Activated CD8-positive, alpha-beta memory T cell treated with anti-CD3 and anti-CD28 coated beads, Interleukin-2, amount 50 U/mL, for 1 hour (primary cell): ENCODE measurements at regions not wholly inside any gene's neighbourhood (a gene's known extent, or its start where the extent isn't known, plus 50 kb on each side); places are given as distances from the start of the nearest gene placed in this dataset.
"Not testable (repeated sequence)": the region's sequence is repeated elsewhere in the genome, so short reads cannot be mapped to it uniquely, and the experiment has no call there.

Experiments used
- DNase-seq: peaks from one replicate; pipeline ENCODE4 v3.0.0-alpha.2; 2020; ENCODE audit errors: extremely low read depth

GRCh38 chr17:83191388-83192160 lies 112.2 kb downstream of the METRNL start:
- DNase-seq = no peak

DNA sequence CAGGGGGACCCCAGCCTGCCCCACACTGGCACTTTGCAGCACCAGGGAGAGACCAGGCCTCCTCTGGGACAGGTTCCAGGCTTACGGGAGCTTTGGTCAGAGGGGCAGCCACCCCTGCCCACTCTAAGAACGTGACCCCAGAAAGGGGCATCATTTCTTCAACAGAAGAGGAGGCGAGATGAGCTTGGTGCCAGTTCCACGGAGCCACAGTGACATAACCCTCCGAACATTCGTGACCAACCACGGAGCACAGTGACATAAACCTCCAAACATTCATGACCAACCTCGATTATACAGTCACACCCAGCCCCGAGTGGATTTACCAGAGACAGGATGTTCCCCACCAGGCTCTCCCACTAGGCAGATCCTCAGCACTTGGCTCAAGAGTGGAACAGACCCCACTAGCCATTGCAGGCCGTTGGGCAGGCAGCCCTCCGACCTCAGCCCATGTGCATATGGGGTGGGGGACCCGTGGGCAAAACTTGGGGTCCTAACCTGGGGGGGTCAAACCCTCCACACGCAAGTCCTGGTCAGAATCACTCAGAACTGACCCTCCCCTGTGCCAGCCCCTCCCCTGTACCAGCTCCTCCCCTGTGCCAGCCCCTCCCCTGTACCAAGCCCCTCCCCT lies 112.9 kb downstream of the METRNL start:
- no peak for DNase-seq

DNA sequence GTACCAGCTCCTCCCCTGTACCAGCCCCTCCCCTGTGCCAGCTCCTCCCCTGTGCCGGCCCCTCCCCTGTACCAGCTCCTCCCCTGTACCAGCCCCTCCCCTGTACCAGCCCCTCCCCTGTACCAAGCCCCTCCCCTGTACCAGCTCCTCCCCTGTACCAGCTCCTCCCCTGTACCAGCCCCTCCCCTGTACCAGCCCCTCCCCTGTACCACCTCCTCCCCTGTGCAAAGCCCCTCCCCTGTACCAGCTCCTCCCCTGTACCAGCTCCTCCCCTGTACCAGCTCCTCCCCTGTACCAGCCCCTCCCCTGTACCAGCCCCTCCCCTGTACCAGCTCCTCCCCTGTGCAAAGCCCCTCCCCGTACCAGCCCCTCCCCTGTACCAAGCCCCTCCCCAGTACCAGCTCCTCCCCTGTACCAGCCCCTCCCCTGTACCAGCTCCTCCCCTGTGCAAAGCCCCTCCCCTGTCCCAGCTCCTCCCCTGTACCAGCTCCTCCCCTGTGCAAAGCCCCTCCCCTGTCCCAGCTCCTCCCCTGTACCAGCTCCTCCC lies 113.5 kb downstream of the METRNL start:
- DNase-seq = not testable (repeated sequence)

DNA sequence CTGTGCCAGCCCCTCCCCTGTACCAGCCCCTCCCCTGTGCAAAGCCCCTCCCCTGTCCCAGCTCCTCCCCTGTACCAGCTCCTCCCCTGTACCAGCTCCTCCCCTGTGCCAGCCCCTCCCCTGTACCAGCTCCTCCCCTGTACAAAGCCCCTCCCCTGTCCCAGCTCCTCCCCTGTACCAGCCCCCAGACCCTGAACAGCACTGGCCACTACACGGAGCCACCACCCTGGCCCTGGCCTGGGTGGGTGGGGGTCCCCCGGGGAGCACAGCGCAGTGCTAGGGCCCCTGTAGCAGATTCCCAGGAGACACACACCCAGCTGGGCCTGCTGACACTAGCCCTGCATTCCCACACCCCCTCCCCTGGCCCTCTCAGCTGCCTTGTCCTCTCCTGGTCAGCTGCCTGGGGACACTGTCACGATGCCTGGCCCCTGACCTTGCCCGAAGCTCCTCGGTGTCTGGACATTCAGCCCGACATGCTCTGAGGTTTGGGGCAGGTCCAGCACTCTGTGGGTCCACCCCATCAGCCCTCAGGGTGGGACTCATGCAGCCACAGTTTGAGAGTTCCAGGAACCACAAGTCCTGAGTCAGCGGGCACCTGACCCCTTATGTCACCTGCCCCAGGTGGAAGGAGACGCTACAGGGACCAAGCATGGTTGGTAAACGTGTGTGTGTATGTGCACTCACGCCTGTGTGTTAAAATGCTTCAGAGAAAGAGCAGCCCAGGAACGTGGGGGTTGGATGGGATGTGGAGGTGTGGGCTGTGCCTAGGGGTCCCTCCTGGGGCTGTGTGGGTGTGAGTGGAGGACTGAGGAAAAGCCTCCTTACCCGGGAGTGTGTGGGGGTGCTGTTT lies 114.2 kb downstream of the METRNL start:
- no peak for DNase-seq

DNA sequence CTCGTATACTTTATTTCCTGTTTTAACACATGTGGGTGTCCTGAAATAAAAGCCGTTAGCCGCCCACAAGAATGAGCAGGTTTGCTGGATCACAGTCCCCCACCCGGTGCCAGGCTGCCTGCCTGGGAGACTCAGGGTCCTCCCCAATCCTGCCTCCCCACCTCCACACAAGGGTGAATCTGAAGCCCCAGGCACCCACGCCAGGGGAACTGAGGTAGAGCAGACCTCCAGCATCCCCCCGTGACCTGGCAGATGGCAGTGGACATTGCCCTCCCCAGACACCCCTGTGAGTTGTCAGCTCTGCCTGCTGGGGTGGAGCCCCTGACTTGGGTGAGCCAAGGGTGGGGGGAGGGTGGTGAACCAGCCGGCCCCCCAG lies 114.8 kb downstream of the METRNL start:
- no peak for DNase-seq

DNA sequence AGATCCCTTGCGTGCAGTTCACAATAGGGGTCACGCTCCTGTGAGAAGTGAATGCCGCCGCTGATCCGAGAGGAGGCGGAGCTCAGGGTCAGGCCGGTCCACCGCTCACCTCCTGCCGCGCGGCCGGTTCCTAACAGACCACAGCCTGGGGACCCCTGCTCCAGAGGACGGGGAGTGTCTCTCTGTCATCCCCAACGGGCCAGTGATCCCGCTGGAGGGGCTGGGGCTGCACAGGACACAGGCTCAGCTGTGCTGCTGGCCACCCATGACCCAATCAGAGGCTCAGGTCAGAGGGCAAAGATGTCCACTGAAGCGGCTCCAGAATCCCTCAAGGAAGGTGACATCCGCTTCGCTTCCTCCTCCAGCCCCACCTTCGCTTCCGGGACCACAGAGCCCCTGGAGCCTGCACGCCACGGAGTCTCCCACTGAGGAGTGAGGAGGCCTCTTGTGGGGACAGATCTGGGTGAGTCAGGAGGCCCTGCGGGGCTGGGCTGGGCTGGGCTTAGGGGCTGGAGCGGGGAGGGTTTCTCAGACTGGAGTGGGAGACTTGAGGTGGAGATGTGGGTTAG lies 115.4 kb downstream of the METRNL start:
- DNase-seq = no peak

DNA sequence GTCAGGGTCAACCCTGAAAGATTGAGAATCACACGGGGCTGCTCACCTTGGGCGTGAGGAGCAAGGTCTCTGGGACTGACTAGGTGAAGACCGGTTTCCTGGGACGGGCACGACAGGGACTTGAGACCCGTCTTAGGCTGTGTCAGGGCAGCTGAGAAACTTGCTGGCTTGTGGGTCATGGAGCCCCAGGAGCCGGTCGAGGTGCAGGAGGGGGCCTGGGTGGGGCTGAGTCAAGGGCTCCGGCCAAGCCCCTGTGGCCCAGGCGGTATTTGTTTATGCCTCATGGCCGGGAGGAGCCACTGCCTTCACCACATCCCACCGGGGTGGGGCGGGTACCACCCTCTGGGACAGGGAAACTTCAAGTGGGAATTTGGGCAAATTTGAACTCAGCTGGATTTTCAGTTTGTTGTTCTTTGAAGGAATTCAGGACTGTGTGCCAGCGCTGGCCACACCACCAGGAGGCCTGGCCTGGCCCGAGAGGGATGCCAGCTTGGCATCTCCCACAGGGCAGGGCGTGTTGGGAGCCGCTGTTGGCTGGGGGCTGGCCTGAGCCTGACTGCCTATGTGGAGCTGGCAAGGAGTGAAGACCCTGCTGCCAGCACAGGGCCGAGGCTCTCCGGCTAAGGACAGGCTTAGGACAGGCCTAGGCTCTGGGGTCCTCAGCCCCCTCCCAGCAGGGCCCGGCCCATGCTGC lies 116.1 kb downstream of the METRNL start:
- no peak for DNase-seq

DNA sequence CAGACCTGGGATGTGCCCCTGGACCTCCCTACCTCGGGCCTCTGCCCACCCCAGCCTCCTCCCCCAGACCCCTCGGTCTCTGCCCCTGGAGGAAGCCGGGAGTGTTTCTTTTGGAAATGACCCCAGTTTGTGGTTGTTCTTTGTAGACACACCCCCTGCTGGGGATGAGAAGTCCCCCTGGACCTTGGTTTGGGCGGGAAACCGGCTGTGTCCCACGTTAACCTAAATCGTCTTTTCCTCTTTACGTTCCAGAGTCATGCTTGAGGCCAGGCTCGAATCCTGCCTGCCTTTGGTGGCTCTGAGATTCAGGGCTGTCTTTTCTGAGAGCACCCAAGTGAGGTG lies 116.6 kb downstream of the METRNL start:
- no peak for DNase-seq

DNA sequence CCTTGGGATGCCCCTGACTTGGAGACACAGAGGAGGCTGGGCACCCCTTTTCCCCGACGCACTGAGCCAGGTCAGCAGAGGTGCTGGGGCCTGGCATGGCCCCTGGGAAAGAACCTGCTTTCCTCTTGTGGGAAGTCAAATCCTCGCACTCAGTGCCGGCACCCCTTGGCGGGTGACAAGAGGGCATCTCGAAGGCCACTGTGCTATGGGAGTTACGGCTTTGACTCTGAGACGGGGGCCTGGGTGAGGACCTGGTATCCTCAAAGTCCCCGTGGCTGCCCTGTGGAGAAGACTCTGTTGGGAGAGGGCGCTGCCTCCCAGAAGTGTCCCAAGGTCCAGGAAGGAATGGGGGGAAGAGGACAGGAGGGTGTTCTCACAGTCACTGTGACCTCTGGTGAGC lies 117.0 kb downstream of the METRNL start:
- DNase-seq = no peak

DNA sequence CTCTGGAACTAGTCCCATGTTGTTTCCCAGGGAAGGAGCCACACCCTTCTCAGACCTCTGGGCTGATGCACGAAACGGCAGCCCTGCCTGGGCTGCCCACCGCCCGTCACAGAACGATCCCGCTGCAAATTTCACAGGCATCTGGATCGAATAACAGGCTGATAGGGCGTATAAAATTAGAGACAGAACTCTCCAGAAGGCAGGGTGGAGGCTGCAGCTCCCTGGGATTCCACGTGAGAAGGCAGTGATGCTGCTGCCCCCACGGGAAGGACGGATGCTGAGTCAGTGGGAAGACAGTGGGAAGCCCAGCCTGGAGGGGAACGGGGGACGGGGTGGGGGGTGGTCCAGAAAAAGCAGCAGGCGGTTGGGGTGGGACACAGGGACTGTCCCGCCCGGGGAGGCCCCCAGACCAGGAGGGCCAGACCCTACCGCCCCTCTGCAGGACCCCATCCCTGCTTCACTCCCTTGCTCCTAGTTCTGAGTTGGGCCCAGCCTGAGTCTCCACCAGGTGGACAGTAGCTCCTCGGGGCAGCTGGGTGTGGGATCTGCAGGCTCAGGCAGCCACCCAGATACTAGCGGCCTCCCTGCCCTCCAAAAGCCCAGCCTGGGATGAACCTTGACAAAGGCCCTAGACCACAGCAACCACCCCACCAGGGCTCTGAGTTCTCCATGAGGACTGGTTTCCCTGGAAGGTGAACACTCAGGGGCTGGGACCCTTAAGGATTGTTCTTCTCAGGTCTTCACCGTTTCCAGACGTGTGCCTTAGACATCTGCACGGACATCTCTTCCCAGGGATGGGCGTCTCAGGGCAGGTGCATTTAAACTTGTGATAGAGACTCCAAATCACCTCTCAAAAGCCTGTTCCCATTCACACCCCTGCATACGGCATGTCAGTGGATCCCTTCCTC lies 117.8 kb downstream of the METRNL start:
- no peak for DNase-seq

DNA sequence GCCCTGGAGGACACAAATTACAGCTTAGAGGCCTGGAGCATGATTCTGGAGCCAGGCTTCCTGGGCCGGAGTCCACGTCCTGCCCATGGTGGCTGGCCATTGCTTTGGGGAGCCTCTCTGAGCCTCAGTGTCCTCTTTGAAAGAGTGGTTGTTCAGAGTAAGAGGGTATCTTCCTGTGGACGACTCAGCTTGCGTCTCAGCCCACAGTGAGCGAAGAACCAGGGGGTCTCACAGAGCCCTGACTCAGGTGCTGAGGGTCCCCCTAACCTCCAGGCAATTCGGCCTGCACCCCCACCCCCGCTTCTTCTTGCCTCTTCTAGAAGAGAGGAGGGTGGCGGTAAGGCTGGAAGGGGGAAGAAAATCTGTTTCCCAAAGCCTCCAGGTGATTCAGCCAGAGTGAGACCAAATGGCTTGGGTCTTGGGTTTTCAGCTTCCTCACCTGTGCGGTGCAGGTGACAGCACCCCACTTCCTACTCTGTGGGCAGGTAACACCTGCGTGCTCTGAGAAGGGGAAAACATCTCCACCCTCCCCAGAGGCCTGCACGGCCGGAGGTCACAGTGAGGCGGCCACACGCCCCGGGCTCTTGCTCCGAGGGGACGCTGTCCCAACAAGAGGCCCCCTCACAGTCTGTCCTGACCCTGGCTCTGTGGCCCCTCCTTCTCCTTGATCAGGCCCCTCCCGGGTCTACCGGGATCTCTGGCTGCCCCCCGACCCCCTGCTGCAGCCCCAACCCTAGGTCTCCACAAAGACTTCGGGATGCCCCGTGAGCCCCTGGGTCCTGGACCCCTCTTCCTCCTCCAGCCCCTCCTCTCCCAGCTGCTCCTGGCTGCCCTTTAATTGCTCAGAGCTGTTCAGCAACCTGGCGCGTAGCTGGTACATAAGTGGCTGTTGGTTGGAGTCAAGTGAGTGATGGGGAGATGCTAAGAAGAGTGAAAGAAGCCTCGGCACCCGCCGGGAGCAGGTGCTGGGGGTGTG lies 119.2 kb downstream of the METRNL start:
- DNase-seq = no peak

DNA sequence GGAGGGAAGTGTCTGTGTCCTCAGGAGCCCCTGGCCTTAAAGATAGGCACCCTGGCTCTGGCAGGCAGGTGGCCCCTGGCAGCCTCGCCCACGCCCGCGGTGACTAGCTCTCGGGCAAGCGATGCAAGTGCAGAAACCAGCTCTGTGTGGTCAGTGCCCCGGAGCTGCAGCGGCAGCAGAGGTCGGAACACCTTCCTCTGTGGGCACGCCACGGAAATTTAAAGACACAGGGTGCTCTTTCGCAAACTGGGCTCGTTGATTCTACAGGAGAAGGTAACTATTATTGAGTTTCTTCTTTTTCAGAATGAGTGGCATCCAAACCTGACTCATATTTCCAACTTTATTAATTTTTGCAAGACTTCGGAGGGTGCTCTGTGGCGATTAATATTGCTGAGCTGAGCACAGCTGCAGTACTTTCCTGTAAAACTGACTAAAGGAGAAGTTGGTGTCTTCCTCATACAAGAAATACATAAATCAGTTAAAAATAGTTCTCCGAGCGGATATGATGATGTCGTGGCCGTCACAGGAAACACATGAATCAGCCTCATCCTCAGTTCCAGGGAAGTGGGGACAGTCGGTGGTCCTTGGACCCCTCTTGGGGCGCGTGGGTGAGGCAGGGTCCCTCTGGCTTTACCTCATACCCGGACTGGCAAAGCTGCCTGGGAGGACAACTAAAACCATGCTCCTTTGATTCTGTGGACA lies 120.2 kb downstream of the METRNL start:
- no peak for DNase-seq

DNA sequence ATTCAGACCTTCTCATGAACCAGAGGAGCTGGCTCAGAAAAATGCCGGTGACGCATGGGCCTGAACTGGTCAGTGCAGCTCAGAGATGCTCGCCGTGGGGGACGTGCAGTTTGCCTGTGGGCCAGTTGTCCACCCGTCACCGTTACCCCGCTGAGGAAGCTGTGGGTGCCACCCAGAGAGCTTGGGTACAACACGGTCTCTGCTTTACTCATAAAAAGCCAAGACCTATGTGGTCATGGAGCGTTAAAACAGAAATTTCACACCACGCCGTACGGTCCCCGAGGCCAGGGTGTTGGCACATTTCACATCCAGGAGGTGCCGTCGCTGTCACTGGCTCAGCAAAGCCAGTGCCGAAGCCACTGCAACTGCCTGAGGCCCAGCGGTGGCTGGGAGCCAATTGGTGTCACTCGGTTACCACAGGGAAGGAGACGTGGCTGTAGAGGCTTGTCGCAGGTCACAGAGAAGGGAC lies 120.9 kb downstream of the METRNL start:
- DNase-seq = peak; percentile 38

DNA sequence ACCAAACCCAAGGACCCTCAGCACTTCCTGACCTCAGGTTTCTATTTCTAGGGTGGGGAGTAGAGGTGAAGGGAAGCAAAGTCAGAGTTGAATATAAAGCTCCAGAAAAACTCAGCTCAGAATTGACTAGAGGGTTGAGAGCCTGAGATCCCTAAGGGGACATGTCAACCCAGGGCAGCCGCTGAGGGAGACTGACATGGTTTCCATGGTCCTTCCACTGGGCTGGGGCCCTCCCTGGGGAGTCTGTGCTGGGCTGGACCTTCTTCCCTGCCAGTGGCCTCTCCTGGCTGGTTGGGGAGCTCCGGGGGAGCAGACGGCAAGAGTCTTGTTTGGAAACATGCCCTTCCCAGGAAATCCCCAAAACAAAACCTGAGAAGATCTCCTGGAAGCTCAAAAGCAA lies 121.3 kb downstream of the METRNL start:
- DNase-seq = no peak

GRCh38 chr17:83201206-83202001 lies 122.0 kb downstream of the METRNL start:
- no peak for DNase-seq

DNA sequence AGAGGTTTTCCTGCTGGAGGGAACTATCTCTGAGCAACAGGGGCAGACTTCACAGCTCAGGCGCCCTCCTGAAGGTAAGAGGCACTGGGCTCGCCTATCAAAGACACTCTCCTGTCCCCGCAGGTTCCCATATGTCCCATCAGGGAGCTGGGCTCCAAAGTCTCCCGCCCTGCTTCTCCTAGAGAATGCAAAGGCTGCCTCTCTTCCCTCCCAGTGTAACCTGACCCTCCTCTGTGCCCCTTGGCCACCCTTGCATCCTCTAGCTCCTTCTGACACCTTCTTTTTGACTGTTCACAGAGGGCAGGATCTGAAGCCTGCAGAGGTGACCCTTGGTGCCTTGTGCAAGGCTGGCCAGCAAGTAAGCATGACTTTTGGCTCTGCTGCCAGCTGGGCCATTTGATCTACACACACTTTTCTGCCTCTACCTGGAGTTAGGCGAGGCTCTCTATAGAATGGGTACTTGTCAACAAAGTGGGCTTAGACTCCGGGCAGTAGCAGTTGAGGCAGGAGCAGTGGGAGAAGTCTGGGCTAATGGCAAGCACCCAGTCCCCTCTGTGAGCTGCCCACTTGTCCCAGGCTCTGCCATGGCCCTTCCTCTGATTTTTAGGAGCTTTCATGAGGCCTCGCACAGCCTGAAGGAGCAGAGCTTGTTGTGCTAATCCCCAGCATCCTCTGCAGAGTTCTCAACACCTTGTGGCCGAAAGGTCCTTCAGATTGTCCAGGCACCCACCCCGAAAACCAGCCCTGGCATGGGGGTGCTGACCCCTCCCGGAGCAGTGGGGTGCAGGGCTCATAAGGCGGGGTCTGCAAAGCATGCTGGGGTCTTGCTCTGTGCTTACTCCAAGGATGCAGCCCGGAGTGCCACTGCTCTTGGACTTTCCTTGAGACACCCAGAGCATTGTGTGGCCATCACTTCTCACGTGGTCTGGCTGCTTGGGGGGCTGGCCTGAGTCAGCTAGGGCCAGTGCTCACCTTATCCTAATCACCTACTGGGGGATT lies 122.9 kb downstream of the METRNL start:
- no peak for DNase-seq
